Loucy (cell line): ENCODE measurements at regions not wholly inside any gene's neighbourhood (a gene's known extent, or its start where the extent isn't known, plus 50 kb on each side); places are given as distances from the start of the nearest gene placed in this dataset.

Experiments
- H2AFZ ChIP-seq: fragments of 200-600 bp; sonication (generic); 2 replicates; pipeline ENCODE4 v1.6.0; 2016; ENCODE audit warnings: antibody characterized with exemption, mild to moderate bottlenecking, low read length, moderate library complexity
- H3F3A ChIP-seq: fragments of 200-600 bp; 2 replicates; pipeline ENCODE4 v1.6.0; 2016; ENCODE audit warnings: antibody characterized with exemption, low read depth, mild to moderate bottlenecking
- H3K27me3 ChIP-seq: fragments of 200-600 bp; sonication (generic); 2 replicates; pipeline ENCODE4 v1.6.1; 2014; ENCODE audit warnings: low read length, mild to moderate bottlenecking; ENCODE audit not compliant: insufficient read depth, poor library complexity, severe bottlenecking
- H3K36me3 ChIP-seq: fragments of 200-600 bp; sonication (generic); 2 replicates; pipeline ENCODE4 v1.6.1; 2016; ENCODE audit warnings: low read length; ENCODE audit not compliant: insufficient read depth
- H3K4me1 ChIP-seq: fragments of 200-600 bp; sonication (generic); 2 replicates; pipeline ENCODE4 v1.5.1; 2014; ENCODE audit warnings: low read length, mild to moderate bottlenecking; ENCODE audit not compliant: insufficient read depth, poor library complexity, severe bottlenecking
- H3K4me2 ChIP-seq: fragments of 200-600 bp; sonication (generic); 2 replicates; pipeline ENCODE4 v1.6.0; 2014; ENCODE audit warnings: antibody characterized with exemption, low read length, low read depth, mild to moderate bottlenecking; ENCODE audit not compliant: poor library complexity, severe bottlenecking
- H3K4me3 ChIP-seq: fragments of 200-600 bp; sonication (generic); 2 replicates; pipeline ENCODE4 v1.5.1; 2014; ENCODE audit warnings: low read length, mild to moderate bottlenecking, mixed read lengths; ENCODE audit not compliant: poor library complexity, severe bottlenecking
- H3K79me2 ChIP-seq: fragments of 200-600 bp; sonication (generic); 2 replicates; pipeline ENCODE4 v1.6.1; 2014; ENCODE audit warnings: low read length; ENCODE audit not compliant: insufficient read depth
- H3K9ac ChIP-seq: fragments of 200-600 bp; sonication (generic); 2 replicates; pipeline ENCODE4 v1.6.0; 2014; ENCODE audit warnings: mild to moderate bottlenecking, low read depth, low read length, moderate library complexity; ENCODE audit not compliant: poor library complexity, severe bottlenecking
- H3K9me2 ChIP-seq: fragments of 200-600 bp; sonication (generic); replicated peaks from 2 replicates; pipeline ENCODE4 v1.6.1; 2016; ENCODE audit warnings: low read depth, low read length, mixed read lengths
- H3K9me3 ChIP-seq: fragments of 200-600 bp; sonication (generic); 2 replicates; pipeline ENCODE4 v1.6.1; 2014; ENCODE audit warnings: mild to moderate bottlenecking, antibody characterized with exemption, low read length, low read depth; ENCODE audit not compliant: insufficient read depth
- H4K20me1 ChIP-seq: fragments of 200-600 bp; sonication (generic); 2 replicates; pipeline ENCODE4 v1.6.0; 2014; ENCODE audit warnings: antibody characterized with exemption, low read length, mild to moderate bottlenecking; ENCODE audit not compliant: insufficient read depth, poor library complexity, severe bottlenecking
- EZH2phosphoT487 ChIP-seq: fragments of 200-600 bp; IDR thresholded peaks from 2 replicates; pipeline ENCODE4 v1.6.1; 2018; ENCODE audit warnings: antibody characterized with exemption, mild to moderate bottlenecking, moderate library complexity, borderline replicate concordance
- TF ChIP-seq, protein P1 (sequence below): fragments of 200-600 bp; sonication (generic); conservative IDR thresholded peaks from 2 replicates; pipeline ENCODE4 v1.5.1; 2014; ENCODE audit warnings: mild to moderate bottlenecking, antibody characterized with exemption, low read length

GRCh38 chr10:117782276-117782675 is 239.7 kb downstream of the EMX2 start:
- TF ChIP-seq, protein P1, sequence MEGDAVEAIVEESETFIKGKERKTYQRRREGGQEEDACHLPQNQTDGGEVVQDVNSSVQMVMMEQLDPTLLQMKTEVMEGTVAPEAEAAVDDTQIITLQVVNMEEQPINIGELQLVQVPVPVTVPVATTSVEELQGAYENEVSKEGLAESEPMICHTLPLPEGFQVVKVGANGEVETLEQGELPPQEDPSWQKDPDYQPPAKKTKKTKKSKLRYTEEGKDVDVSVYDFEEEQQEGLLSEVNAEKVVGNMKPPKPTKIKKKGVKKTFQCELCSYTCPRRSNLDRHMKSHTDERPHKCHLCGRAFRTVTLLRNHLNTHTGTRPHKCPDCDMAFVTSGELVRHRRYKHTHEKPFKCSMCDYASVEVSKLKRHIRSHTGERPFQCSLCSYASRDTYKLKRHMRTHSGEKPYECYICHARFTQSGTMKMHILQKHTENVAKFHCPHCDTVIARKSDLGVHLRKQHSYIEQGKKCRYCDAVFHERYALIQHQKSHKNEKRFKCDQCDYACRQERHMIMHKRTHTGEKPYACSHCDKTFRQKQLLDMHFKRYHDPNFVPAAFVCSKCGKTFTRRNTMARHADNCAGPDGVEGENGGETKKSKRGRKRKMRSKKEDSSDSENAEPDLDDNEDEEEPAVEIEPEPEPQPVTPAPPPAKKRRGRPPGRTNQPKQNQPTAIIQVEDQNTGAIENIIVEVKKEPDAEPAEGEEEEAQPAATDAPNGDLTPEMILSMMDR, result no peak
- no peak for TF ChIP-seq EZH2phosphoT487
- no peaks in the 10 kb centered on the region for H4K20me1 ChIP-seq
- no peaks in the 10 kb centered on the region for H3K9me3 ChIP-seq
- H3K36me3 ChIP-seq, result no peaks in the 10 kb centered on the region
- no peak overlapping the region for H2AFZ ChIP-seq
- no peak overlapping the region for H3K4me2 ChIP-seq
- no peak overlapping the region for H3K9ac ChIP-seq
- no peaks in the 10 kb centered on the region for H3F3A ChIP-seq
- no peaks in the 10 kb centered on the region for H3K9me2 ChIP-seq
- H3K4me1 ChIP-seq, result no peaks in the 10 kb centered on the region
- H3K27me3 ChIP-seq, result no peaks in the 10 kb centered on the region
- no peak overlapping the region for H3K4me3 ChIP-seq
- H3K79me2 ChIP-seq, result no peaks in the 10 kb centered on the region

- no peak overlapping the region for H3K4me3 ChIP-seq
- H3K79me2 ChIP-seq, result no peaks in the 10 kb centered on the region
- H3K9me2 ChIP-seq, result no peaks in the 10 kb centered on the region
- no peaks in the 10 kb centered on the region for H3K36me3 ChIP-seq
- H3K9ac ChIP-seq, result no peak overlapping the region
- no peaks in the 10 kb centered on the region for H4K20me1 ChIP-seq
- H3K9me3 ChIP-seq, result no peaks in the 10 kb centered on the region
- no peaks in the 10 kb centered on the region for H3K4me1 ChIP-seq
- no peak overlapping the region for H3K4me2 ChIP-seq
- no peaks in the 10 kb centered on the region for H3F3A ChIP-seq
- no peak overlapping the region for H2AFZ ChIP-seq
- TF ChIP-seq, protein P1, result no peak
- TF ChIP-seq EZH2phosphoT487, result no peak
- H3K27me3 ChIP-seq, result no peaks in the 10 kb centered on the region
Measured at GRCh38 chr10:117783698-117784395, 241.3 kb downstream of the EMX2 start.

DNA sequence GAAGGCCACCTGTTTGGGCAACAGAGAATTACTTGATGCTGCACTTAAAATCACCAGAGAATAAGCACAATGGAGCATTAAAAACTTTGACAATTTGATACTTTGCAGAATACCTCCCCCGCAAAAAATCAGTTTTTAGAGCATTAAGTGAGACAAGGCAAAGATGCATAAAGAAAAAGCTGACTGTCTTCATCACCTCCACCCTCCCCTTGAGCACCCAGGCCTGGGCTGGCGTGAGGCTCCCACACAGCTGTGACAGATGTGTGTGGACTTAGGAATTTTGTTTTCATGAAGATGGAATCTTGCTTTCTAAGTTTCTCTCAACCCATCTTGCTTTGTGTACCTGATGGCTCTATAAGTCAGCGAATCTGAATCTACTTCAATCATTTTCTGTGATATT is 242.2 kb downstream of the EMX2 start:
- no peak overlapping the region for H2AFZ ChIP-seq
- no peaks in the 10 kb centered on the region for H3K9me3 ChIP-seq
- no peaks in the 10 kb centered on the region for H4K20me1 ChIP-seq
- no peak overlapping the region for H3K4me3 ChIP-seq
- no peaks in the 10 kb centered on the region for H3K79me2 ChIP-seq
- H3K4me2 ChIP-seq, result no peak overlapping the region
- H3F3A ChIP-seq, result no peaks in the 10 kb centered on the region
- H3K27me3 ChIP-seq, result no peaks in the 10 kb centered on the region
- H3K4me1 ChIP-seq, result no peaks in the 10 kb centered on the region
- no peak overlapping the region for H3K9ac ChIP-seq
- TF ChIP-seq EZH2phosphoT487, result no peak
- H3K9me2 ChIP-seq, result no peaks in the 10 kb centered on the region
- no peaks in the 10 kb centered on the region for H3K36me3 ChIP-seq

DNA sequence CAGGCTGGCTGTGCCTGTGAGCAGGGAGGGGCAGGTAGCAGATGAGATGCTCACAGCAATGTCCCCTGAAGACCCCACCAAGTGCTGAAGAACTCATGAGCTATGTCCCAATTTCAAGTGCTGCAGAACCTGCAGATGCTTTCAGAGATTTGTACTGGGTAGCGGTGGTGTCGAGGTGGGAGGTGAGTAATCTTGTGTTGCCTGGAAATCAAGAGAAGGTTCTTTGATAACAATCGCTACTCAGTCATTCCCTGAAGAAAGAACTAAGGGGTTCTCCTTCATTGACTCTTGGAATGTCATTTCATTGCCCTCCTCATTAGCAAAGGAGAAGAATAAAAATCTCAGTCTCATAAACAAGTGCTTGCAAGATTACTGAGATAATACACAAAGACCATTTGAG is 246.4 kb downstream of the EMX2 start:
- TF ChIP-seq EZH2phosphoT487, result no peak
- TF ChIP-seq, protein P1, result no peak
- no peaks in the 10 kb centered on the region for H3K9me2 ChIP-seq
- H3K27me3 ChIP-seq, result peaks cover 4% of the 10 kb centered on the region

More for the DNA sequence above, 246.4 kb downstream of the EMX2 start:
- H3F3A ChIP-seq, result no peaks in the 10 kb centered on the region
- no peak overlapping the region for H3K4me2 ChIP-seq
- no peaks in the 10 kb centered on the region for H3K36me3 ChIP-seq
- no peaks in the 10 kb centered on the region for H4K20me1 ChIP-seq
- no peak overlapping the region for H2AFZ ChIP-seq
- no peak overlapping the region for H3K4me3 ChIP-seq
- no peaks in the 10 kb centered on the region for H3K9me3 ChIP-seq
- no peaks in the 10 kb centered on the region for H3K79me2 ChIP-seq
- no peak overlapping the region for H3K9ac ChIP-seq
- H3K4me1 ChIP-seq, result no peaks in the 10 kb centered on the region
